HG03460 (cell line): ENCODE measurements at regions not wholly inside any gene's neighbourhood (a gene's known extent, or its start where the extent isn't known, plus 50 kb on each side); places are given as distances from the start of the nearest gene placed in this dataset.
"Not testable (repeated sequence)": the region's sequence is repeated elsewhere in the genome, so short reads cannot be mapped to it uniquely, and the experiment has no call there.

Experiments
- ATAC-seq: cut with Tn5 transposase; IDR thresholded peaks from one replicate; pipeline ENCODE4 v1.9.1; 2021; ENCODE audit not compliant: unreplicated experiment

- ATAC-seq: no peak
Observed at GRCh38 chr7:85285527-85285926, 98.7 kb upstream of the SEMA3D start.

DNA sequence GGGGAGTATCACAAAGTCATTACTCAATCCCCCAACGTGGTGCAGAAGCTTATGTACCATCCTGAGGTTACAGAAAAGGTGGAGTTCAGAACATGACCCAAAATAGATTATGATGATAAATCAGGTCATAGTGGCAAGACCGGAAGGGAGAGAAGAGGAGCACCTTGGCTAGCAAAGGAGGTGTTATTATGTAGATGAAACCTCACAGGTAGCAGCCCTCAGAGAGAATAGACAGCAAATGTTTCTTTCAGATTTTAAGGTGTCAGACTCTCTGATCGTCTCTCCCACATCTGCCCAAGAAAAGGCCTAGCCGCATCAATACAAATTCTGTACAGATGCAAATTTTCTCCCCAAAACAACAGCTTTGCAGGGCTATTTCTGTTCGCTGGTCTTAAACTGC is 88.3 kb upstream of the SEMA3D start:
- no peak for ATAC-seq

DNA sequence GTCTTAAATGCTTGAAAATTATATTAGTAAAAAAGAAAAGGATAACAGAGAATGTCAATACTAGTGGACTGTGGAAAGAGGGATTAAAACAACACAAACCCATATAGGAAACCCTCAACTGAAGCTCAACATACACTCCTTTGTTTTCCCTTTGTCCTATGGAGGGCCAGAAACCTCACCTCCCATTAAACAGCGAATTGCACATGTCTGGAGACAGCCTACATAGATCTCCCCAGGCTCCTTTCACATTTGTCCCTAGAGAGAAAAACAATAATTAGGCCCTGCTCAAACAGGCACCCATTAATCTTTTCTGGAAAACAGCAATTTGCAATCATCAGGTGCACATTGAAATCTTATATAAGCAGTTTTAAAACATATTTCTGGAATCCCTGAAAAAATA is 87.6 kb upstream of the SEMA3D start:
- no peak for ATAC-seq

GRCh38 chr7:85262891-85263290 is 76.0 kb upstream of the SEMA3D start:
- ATAC-seq: no peak

DNA sequence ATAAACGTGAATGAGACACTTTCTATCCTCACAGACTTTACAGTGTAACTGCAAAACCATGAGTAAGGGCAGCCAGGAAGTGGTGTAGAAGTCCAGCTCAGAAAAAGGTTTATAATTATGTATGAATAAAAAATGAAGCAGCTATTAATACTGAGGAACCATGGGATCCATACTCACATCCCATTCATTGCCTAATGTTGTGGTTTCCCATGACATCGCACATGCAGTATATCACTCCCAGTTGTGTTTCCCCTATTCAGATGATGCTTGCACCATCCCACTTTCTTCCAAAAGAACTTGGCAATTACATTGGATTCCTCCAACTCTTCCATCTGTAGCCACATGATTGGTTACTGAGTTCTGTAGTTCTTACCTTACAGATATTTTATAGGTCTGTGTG is 74.5 kb upstream of the SEMA3D start:
- no peak for ATAC-seq

DNA sequence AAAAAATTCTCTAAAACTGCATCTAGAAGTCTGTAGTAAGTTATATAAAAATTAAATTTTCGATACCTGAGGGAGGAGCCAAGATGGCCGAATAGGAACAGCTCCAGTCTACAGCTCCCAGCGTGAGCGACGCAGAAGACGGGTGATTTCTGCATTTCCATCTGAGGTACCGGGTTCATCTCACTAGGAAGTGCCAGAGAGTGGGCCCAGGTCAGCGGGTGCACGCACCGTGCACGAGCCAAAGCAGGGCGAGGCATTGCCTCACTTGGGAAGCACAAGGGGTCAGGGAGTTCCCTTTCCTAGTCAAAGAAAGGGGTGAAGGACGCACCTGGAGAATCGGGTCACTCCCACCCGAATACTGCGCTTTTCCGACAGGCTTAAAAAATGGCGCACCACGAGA is 62.9 kb upstream of the SEMA3D start:
- not testable (repeated sequence) for ATAC-seq

DNA sequence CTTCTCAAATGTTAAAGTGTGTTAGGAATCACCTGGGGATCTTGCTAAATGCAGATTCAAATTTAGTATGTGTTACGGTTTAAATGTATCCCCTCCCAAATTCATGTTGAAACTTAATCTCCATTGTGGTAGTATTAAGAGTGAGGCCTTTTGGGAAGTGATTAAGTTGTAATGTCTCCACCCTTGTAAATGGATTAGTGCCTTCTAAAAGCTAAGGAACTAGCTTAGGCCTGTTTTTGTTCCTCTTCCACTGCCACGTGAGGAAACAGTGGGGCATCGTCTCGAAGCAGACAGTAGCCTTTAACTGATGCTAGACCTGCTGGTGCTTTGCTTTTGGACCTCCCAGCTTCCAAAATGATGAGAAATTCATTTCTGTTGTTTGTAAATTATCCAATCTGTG is 52.3 kb upstream of the SEMA3D start:
- no peak for ATAC-seq

DNA sequence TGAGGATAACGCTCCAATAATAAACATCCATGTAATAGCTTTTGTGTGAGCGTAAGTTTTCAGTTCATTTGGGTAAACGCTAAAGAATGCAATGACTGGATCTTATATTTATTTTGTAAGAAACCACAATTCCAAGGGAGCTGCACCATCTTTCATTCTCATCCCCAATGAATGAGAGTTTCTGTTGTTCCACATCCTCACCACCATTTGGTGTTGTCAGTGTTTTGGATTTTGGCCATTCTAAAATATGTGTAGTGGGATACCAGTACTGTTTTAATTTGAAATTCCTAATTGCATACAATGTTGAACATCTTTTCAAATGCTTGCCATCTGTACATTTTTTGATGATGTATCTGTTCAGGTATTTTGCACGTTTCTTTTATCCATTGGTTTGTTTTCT is 50.9 kb upstream of the SEMA3D start:
- no peak for ATAC-seq
